Right lobe of liver (tissue), 6 donors: ENCODE measurements at regions not wholly inside any gene's neighbourhood (a gene's known extent, or its start where the extent isn't known, plus 50 kb on each side); places are given as distances from the start of the nearest gene placed in this dataset.

Source experiments
- ATAC-seq, 4 donors: fragments of 200-7000 bp; cut with Tn5 transposase; one replicate each; pipeline ENCODE4 v1.9.1; 2020; ENCODE audit warnings: mild to moderate bottlenecking in 4 of 4, moderate library complexity in 4 of 4
- DNase-seq, 3 donors: peaks; one replicate each; pipeline ENCODE4 v3.0.0-alpha.2; 2020
- H3K27ac ChIP-seq, 3 donors: fragments of 200-600 bp; one replicate each; pipeline ENCODE4 v1.8.0; 2022
- H3K27me3 ChIP-seq, 2 donors: fragments of 200-600 bp; one replicate each; pipeline ENCODE4 v1.8.0; 2022
- H3K36me3 ChIP-seq, 4 donors: fragments of 200-600 bp; sonication (generic) in 1 of 4; one replicate each; pipeline versions ENCODE4 v1.5.1 to v1.8.0; 2017 to 2022; ENCODE audit warnings: control low read depth in 1 of 4
- H3K4me1 ChIP-seq, 4 donors: fragments of 200-600 bp; sonication (generic) in 1 of 4; one replicate each; pipeline versions ENCODE4 v1.5.1 to v1.8.0; 2017 to 2022; ENCODE audit warnings: control low read depth in 1 of 4
- H3K4me3 ChIP-seq, 3 donors: fragments of 200-600 bp; one replicate each; pipeline ENCODE4 v1.8.0; 2022
- H3K9me3 ChIP-seq, 4 donors: fragments of 200-600 bp; sonication (generic) in 1 of 4; one replicate each; pipeline versions ENCODE4 v1.5.1 to v1.8.0; 2017 to 2022; ENCODE audit warnings: control low read depth in 1 of 4
- CTCF ChIP-seq, 4 donors: fragments of 200-600 bp in 3 of 4; fragments of 450-650 bp in 1 of 4; IDR thresholded peaks; one replicate each; pipeline versions ENCODE4 v1.5.1 to v1.8.0; 2016 to 2022; ENCODE audit warnings: antibody characterized with exemption in 4 of 4, mild to moderate bottlenecking in 2 of 4
- POLR2A ChIP-seq: fragments of 450-650 bp; IDR thresholded peaks from one replicate; pipeline ENCODE4 v1.6.1; 2017; ENCODE audit warnings: antibody characterized with exemption, mild to moderate bottlenecking
- WGBS: methylation state at CpG from one replicate; pipeline ENCODE4 v1.1.6; 2018; ENCODE audit warnings: low coverage, low lambda C conversion rate; ENCODE audit not compliant: insufficient coverage; ENCODE audit errors: missing lambda C conversion rate; 5-methylcytosine and 5-hydroxymethylcytosine counted together
- intact Hi-C, 2 donors: fragments of 100-400 bp; cut with DNase I; formaldehyde crosslinking; loops; one replicate each; pipeline versions ENCODE4 v1.11.2 to v1.14.1; 2022
- donor health status: DM: no; HTN: yes; CAD: no.
- donor health status: DM: no; HTN: no; CAD: no.
- donor health status: DM: no; HTN: no; CAD: no.
- donor health status: DM: no; HTN: yes; CAD: no.
- donor health status: DM: no; HTN: yes; CAD: no.

- H3K36me3 ChIP-seq: no peaks in the 10 kb centered on the region
- TF ChIP-seq POLR2A: no peak
- TF ChIP-seq CTCF (IDR thresholded peaks at IDR 0.05): no peak
- ATAC-seq (no peak), DNase-seq (no peak)
- no peaks in the 10 kb centered on the region for H3K4me1 ChIP-seq
- H3K9me3 ChIP-seq: no peaks in the 10 kb centered on the region
- intact Hi-C loops: no loop called here
- H3K4me3 ChIP-seq: no peak overlapping the region
- H3K27me3 ChIP-seq: no peaks in the 10 kb centered on the region
- 58% methylated on average over 4 of the region's 4 CpGs for WGBS
- no peak overlapping the region for H3K27ac ChIP-seq
Measured at GRCh38 chr13:85700906-85701305, 98.3 kb downstream of the SLITRK6 start.

GRCh38 chr13:85698256-85698655 is 101.0 kb downstream of the SLITRK6 start:
- Histone ChIP-seq H3K4me3 (no peak overlapping the region), H3K27ac (no peak overlapping the region), H3K36me3 (no peaks in the 10 kb centered on the region), H3K9me3 (no peaks in the 10 kb centered on the region), H3K27me3 (no peaks in the 10 kb centered on the region), H3K4me1 (no peaks in the 10 kb centered on the region)
- no peak for DNase-seq
- intact Hi-C loops: no loop called here
- TF ChIP-seq POLR2A (no peak), CTCF (IDR thresholded peaks at IDR 0.05) (no peak)
- no peak for ATAC-seq
- 42% methylated on average over 4 of the region's 4 CpGs for WGBS

GRCh38 chr13:85694992-85695391 is 104.2 kb downstream of the SLITRK6 start:
- WGBS: 28% methylated on average over 4 of the region's 4 CpGs
- Histone ChIP-seq H3K27me3 (no peaks in the 10 kb centered on the region), H3K4me1 (no peaks in the 10 kb centered on the region), H3K9me3 (no peaks in the 10 kb centered on the region), H3K4me3 (no peak overlapping the region), H3K36me3 (no peaks in the 10 kb centered on the region), H3K27ac (no peak overlapping the region)
- intact Hi-C loops: no loop called here
- TF ChIP-seq CTCF (IDR thresholded peaks at IDR 0.05): no peak
- no peak for TF ChIP-seq POLR2A
- ATAC-seq: no peak
- no peak for DNase-seq

- H3K4me1 ChIP-seq: no peaks in the 10 kb centered on the region
- ATAC-seq (no peak), DNase-seq (no peak)
- no peak overlapping the region for H3K27ac ChIP-seq
- H3K9me3 ChIP-seq: no peaks in the 10 kb centered on the region
- intact Hi-C loops: no loop called here
- no peak for TF ChIP-seq POLR2A
- TF ChIP-seq CTCF (IDR thresholded peaks at IDR 0.05): no peak
- no peak overlapping the region for H3K4me3 ChIP-seq
- WGBS: 53% methylated on average over 7 of the region's 7 CpGs
- no peaks in the 10 kb centered on the region for H3K27me3 ChIP-seq
- H3K36me3 ChIP-seq: no peaks in the 10 kb centered on the region
Measured at GRCh38 chr13:85693889-85694511, 105.2 kb downstream of the SLITRK6 start.

- no peak overlapping the region for H3K4me3 ChIP-seq
- no peak for ATAC-seq
- TF ChIP-seq POLR2A: no peak
- TF ChIP-seq CTCF (IDR thresholded peaks at IDR 0.05): no peak
- no peak for DNase-seq
- H3K27me3 ChIP-seq: no peaks in the 10 kb centered on the region
- WGBS: 33% methylated on average over 1 of the region's 1 CpG
- H3K36me3 ChIP-seq: no peaks in the 10 kb centered on the region
- H3K9me3 ChIP-seq: no peaks in the 10 kb centered on the region
- H3K27ac ChIP-seq: no peak overlapping the region
- no peaks in the 10 kb centered on the region for H3K4me1 ChIP-seq
- intact Hi-C loops: no loop called here
Measured at GRCh38 chr13:85690368-85690767, 108.9 kb downstream of the SLITRK6 start.
